HG02759 (cell line): ENCODE measurements at regions not wholly inside any gene's neighbourhood (a gene's known extent, or its start where the extent isn't known, plus 50 kb on each side); places are given as distances from the start of the nearest gene placed in this dataset.

Source experiments
- ATAC-seq: cut with Tn5 transposase; IDR thresholded peaks from one replicate; pipeline ENCODE4 v1.9.1; 2021; ENCODE audit warnings: mild to moderate bottlenecking, moderate library complexity; ENCODE audit not compliant: unreplicated experiment

DNA sequence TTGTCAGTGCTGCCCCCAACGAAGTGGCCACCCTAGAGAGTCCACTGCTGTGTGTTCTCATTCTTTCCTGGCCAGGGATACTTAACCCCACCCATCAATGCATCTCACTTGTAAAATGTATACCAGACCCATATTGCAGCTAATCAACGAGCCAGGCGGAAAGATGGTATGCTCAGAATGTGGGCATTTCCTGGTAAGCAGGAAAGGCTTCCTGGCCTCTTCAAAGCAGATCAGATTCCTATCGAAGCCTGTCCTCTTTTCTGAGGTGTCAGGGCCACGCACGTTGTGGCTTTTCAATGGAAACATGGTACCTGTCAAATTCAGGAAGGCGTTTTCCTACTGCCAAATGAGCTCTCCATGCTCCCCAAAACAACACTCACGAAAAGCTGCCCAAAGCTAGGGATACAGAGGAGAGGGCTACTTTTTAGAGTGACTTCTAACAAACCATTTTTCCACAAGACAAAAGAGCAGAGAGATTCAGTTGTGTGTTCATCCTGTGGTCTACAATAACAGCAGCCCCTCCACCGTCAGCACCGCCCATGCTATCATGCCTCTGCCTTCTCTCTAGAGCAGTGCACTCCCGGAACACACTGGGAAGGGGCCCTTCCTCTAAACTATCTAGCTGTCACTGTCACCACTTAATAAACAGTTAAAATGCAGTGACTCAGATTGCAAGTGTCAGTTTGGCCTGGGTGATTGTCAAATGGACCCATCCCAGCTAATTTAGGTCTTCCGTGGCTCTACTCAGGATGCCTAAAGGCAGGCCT, 535.1 kb downstream of the RNF144A start:
- no peak for ATAC-seq

GRCh38 chr2:7454592-7454991, 537.4 kb downstream of the RNF144A start:
- no peak for ATAC-seq

GRCh38 chr2:7456762-7457161, 539.5 kb downstream of the RNF144A start:
- ATAC-seq: no peak

- no peak for ATAC-seq
These were observed 540.9 kb downstream of the RNF144A start for GRCh38 chr2:7458066-7458465.

DNA sequence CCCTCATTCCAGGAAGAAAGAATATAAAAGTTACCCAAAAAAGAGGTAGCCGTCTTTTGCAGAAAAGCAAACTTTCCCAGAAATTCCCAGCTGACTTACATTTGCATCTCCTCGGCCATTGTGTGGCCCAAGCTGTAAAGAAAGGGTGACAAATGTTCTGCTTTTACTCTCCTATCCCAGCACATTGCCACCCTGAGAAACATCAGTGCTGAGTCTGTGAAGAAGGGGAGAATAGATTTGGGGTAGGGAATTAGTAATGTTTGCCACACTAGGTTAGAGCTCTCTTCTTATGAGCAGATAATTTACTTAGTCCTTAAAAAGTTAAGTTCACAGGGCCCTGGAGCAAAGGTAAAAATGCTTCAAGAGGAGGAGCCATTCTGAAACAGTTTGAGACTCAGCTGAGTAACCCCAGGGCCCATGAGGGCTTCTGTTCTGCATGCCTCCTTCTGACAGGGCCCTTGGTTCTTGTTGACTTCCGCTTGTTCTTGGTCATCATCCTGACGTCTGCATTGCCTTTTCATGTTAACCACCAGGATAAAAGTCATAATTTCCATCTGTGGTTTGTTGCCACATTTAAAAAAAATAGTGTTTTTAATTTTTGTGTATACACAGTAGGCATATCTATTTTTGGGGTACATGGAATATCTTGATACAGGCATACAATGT, 550.7 kb downstream of the RNF144A start:
- no peak for ATAC-seq

DNA sequence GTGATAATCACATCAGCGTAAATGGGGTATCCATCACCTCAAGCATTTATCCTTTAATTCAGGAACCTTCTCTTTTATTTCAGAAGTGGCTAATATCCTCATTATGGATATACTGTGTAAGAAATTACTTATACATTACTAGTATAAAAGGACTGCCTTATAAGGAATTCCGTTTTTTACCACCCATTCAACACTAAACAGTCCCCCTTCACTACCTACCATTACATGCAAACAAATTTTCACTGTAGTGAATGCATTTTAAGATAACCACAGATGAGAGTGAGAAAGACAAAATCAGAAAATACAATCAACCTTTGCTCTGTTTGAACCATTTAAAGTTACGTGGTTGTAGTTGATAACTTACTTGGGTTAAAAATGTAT, 551.2 kb downstream of the RNF144A start:
- ATAC-seq: no peak

GRCh38 chr2:7468955-7469354, 551.7 kb downstream of the RNF144A start:
- no peak for ATAC-seq

DNA sequence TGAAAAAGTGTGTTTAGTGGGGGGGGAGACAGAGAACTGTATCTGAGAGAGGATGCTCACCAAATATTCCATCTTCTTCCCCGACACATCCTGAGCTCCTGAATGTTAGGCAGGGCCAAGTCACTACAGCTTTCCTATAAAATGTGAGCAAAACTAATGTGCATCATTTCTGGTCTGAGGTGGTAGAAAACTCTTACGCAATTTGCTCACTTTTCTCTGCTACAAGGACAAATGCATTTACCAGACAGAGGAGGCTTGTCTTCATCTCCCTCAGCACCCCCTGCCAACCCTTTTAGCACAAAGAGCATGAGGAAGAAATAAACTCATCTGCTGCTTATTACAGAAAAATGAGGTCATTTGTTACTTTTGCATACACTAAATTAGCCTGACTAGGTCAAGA, 554.0 kb downstream of the RNF144A start:
- ATAC-seq: no peak

DNA sequence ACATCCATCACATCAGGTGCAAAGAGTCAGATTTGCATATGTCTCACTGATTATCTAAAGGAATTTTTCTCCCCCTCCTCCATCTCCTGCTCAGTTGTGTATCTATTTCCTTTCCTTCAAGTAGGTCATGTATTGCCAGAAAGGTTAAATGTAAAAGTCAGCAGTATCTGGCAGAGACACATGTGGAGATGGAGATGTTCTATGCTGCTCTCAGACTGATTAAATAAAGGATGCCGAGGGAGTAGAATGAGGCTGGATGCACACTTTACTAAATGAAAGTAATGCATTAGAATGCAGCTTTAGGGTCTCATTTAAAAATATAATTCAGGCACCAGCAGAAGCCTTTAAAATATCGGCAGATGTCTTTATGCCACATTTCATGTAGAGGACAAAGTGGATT, 555.3 kb downstream of the RNF144A start:
- no peak for ATAC-seq

- no peak for ATAC-seq
These were observed 556.0 kb downstream of the RNF144A start for GRCh38 chr2:7473135-7473771.

DNA sequence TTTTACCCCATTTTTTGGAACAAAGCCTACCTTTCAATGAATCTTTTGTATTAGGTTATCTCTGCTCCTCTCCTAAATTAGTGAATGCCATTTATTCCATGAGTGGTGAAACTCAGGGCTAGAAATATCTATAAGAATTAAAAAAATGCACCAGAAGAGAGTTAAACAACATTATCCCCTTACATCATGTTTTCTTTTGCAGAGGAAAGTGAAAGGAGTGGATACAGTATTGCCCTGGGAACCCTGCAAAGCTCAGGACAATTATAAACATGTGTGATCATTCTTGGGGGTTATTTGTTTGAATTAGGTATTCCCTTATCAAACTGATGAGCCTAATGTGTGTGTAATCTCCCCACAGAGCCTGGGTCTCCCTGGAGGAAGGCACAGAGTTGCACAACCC, 559.2 kb downstream of the RNF144A start:
- no peak for ATAC-seq

GRCh38 chr2:7479603-7480002, 562.4 kb downstream of the RNF144A start:
- ATAC-seq: no peak

- no peak for ATAC-seq
These were observed 563.2 kb downstream of the RNF144A start for GRCh38 chr2:7480431-7480830.

GRCh38 chr2:7490672-7491071, 573.5 kb downstream of the RNF144A start:
- ATAC-seq: no peak

DNA sequence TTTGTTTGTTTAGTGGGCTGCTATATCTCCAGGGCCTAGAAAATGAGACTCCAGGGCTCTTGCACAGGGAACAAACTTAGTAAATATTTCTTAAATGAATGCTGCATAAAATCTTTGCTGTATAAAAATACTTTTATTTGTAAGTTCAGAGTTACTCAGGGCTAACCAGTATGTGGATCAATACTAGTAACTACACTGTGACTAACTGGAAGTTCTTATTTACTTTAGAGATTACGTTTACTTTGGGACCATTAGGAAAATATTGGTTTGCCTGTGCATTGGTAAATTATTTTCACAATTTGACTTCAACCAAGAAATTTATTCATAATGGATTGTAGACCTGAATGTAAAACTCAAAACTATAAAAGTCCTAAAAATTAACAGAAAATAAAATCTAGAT, 575.5 kb downstream of the RNF144A start:
- no peak for ATAC-seq

GRCh38 chr2:7497178-7497577, 580.0 kb downstream of the RNF144A start:
- ATAC-seq: no peak

GRCh38 chr2:7499018-7499417, 581.8 kb downstream of the RNF144A start:
- no peak for ATAC-seq

DNA sequence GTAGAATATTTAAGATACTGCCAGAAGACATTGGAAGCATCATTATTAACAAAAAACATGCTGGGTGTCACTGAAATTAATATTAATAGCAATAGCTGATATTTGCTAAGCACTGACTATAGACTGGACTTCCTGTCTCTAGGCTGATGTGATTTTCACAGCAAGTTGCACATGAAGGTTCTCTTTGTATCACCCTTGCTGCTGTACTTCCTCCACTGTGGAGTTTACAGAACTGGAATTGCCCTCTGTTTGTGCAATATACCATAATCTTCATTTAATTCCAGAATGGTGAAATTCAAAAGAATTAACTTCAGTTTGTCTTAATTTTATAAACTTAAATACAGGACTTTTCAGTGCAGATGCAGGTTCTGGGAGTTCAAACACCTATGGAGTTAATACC, 585.1 kb downstream of the RNF144A start:
- ATAC-seq: no peak

GRCh38 chr2:7508296-7508943, 591.2 kb downstream of the RNF144A start:
- ATAC-seq: no peak

DNA sequence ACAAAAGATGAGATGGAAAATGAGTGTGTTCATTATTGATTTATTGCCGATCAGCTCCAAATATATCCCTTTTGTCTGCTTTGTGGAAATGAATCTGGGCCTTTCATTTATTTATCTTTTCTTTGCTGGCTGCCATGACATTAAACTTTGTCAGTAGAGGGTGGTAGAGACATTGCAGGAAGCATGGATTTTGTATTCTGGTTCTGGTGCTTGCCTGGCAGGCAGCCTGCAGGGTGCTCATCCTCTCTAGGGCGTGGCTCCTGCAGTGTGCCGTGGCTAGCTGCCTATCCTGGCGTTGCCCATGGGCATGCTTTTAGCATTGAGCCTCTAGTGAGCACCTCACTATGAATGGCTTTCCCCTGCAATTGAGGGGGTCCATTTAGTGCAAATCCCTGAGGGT, 593.1 kb downstream of the RNF144A start:
- ATAC-seq: no peak

GRCh38 chr2:7513834-7514233, 596.6 kb downstream of the RNF144A start:
- ATAC-seq: no peak

- ATAC-seq: no peak
These were observed 598.1 kb downstream of the RNF144A start for GRCh38 chr2:7515327-7515726.
